Heart left ventricle (tissue), 13 donors: ENCODE measurements at regions not wholly inside any gene's neighbourhood (a gene's known extent, or its start where the extent isn't known, plus 50 kb on each side); places are given as distances from the start of the nearest gene placed in this dataset.

Source experiments
- CTCF ChIP-seq, 12 donors: fragments of 200-600 bp; sonication (generic) in 4 of 12; IDR thresholded peaks; one replicate each; pipeline versions ENCODE4 v1.5.0 to v1.8.0; 2018 to 2022; ENCODE audit warnings: antibody characterized with exemption in 12 of 12, mild to moderate bottlenecking in 5 of 12
- POLR2A ChIP-seq, 2 donors: fragments of 450-650 bp; IDR thresholded peaks; one replicate each; pipeline ENCODE4 v1.6.1; 2017; ENCODE audit warnings: antibody characterized with exemption in 2 of 2, mild to moderate bottlenecking in 2 of 2, moderate library complexity in 2 of 2
- donor health status: ischemic (EF 13 %, LVEDD 7.1; RV severe dilation, severe dysfunction).
- donor health status: DM: no; HTN: yes; CAD: no.
- donor health status: DM: no; HTN: no; CAD: no.
- donor health status: ischemic (EF 25% LVEDD 6.9; RV normal size, moderate dysfunction).
- donor health status: ischemic (EF 25% LVEDD 5.7; RV mildly dilated, moderate dysfunction).
- donor health status: ischemic (EF 35%, LVEDD 5.7; RV mildly dilated, moderate dysfunction).
- donor health status: nonischemic (EF 11% LVEDD 7.7; RV severe dilation, severe dysfunction).
- donor health status: DM: yes; HTN: yes; CAD: no.
- donor health status: PGD.
- donor health status: ischemic (EF 29% LVEDD 5.4; RV normal size, mild dysfunction).
- donor health status: nonischemic (EF 23%, LVEDD 6.1; RV moderate dilation, normal function).

- TF ChIP-seq CTCF (IDR thresholded peaks at IDR 0.05) (no peak), POLR2A (IDR thresholded peaks at IDR 0.05) (no peak)
Measured at GRCh38 chr10:78553792-78554191, 515.0 kb upstream of the ZMIZ1 start.
